GM18870 (cell line): ENCODE measurements at regions not wholly inside any gene's neighbourhood (a gene's known extent, or its start where the extent isn't known, plus 50 kb on each side); places are given as distances from the start of the nearest gene placed in this dataset.
"Not testable (repeated sequence)": the region's sequence is repeated elsewhere in the genome, so short reads cannot be mapped to it uniquely, and the experiment has no call there.

ENCODE experiments used
- ATAC-seq: cut with Tn5 transposase; IDR thresholded peaks from one replicate; pipeline ENCODE4 v1.9.1; 2021; ENCODE audit warnings: moderate library complexity; ENCODE audit not compliant: unreplicated experiment

GRCh38 chr5:148880197-148880596 lies 53.8 kb downstream of the ADRB2 start:
- no peak for ATAC-seq

- no peak for ATAC-seq
These were observed 54.3 kb downstream of the ADRB2 start for GRCh38 chr5:148880696-148881095.

GRCh38 chr5:148882332-148882731 lies 55.9 kb downstream of the ADRB2 start:
- no peak for ATAC-seq

GRCh38 chr5:148884339-148885020 lies 58.1 kb downstream of the ADRB2 start:
- no peak for ATAC-seq

- ATAC-seq: peak; percentile 94
These were observed 60.9 kb downstream of the ADRB2 start for GRCh38 chr5:148887123-148887881.

- ATAC-seq: not testable (repeated sequence)
These were observed 63.5 kb downstream of the ADRB2 start for GRCh38 chr5:148889936-148890335.

GRCh38 chr5:148895441-148895840 lies 69.0 kb downstream of the ADRB2 start:
- not testable (repeated sequence) for ATAC-seq

- ATAC-seq: no peak
These were observed 71.4 kb downstream of the ADRB2 start for GRCh38 chr5:148897842-148898241.

- ATAC-seq: no peak
These were observed 72.1 kb downstream of the ADRB2 start for GRCh38 chr5:148898413-148899075.

GRCh38 chr5:148899993-148900392 lies 73.6 kb downstream of the ADRB2 start:
- ATAC-seq: no peak

- ATAC-seq: no peak
These were observed 76.1 kb downstream of the ADRB2 start for GRCh38 chr5:148902478-148902877.

- ATAC-seq: no peak
These were observed 77.2 kb downstream of the ADRB2 start for GRCh38 chr5:148903587-148903986.

- ATAC-seq: no peak
These were observed 78.0 kb downstream of the ADRB2 start for GRCh38 chr5:148904440-148904839.

GRCh38 chr5:148905541-148905940 lies 79.1 kb downstream of the ADRB2 start:
- no peak for ATAC-seq

GRCh38 chr5:148906968-148907367 lies 80.6 kb downstream of the ADRB2 start:
- ATAC-seq: no peak

- ATAC-seq: no peak
These were observed 82.6 kb downstream of the ADRB2 start for GRCh38 chr5:148909040-148909439.

GRCh38 chr5:148909766-148910165 lies 83.4 kb downstream of the ADRB2 start:
- no peak for ATAC-seq

GRCh38 chr5:148910216-148910615 lies 83.8 kb downstream of the ADRB2 start:
- no peak for ATAC-seq

GRCh38 chr5:148910686-148911361 lies 84.4 kb downstream of the ADRB2 start:
- ATAC-seq: no peak

- no peak for ATAC-seq
These were observed 85.0 kb downstream of the ADRB2 start for GRCh38 chr5:148911386-148911785.

GRCh38 chr5:148912146-148912545 lies 85.7 kb downstream of the ADRB2 start:
- no peak for ATAC-seq
